Naive thymus-derived CD4-positive, alpha-beta T cell (primary cell): ENCODE measurements at regions not wholly inside any gene's neighbourhood (a gene's known extent, or its start where the extent isn't known, plus 50 kb on each side); places are given as distances from the start of the nearest gene placed in this dataset.
"Not testable (repeated sequence)": the region's sequence is repeated elsewhere in the genome, so short reads cannot be mapped to it uniquely, and the experiment has no call there.

Experiments used
- ATAC-seq: fragments of 150-1000 bp; cut with Tn5 transposase; 2 replicates; pipeline ENCODE4 v1.10.0; 2021; ENCODE audit warnings: mild to moderate bottlenecking, moderate library complexity
- CTCF ChIA-PET: fragments of 350-600 bp; sonication (Branson Sonifier 250); formaldehyde crosslinking; loops from one replicate; lab custom pipeline; 2021; ENCODE audit warnings: antibody characterized with exemption; lab: Charles Lee
- POLR2A ChIA-PET: fragments of 350-600 bp; sonication (Branson Sonifier 250); formaldehyde crosslinking; loops from one replicate; lab custom pipeline; 2021; ENCODE audit warnings: antibody characterized with exemption, inconsistent platforms; lab: Charles Lee
- DNase-seq, 9 donors: peaks; one replicate each; pipeline versions ENCODE4 v3.0.0 to v3.0.0-alpha.2; 2020 to 2022; ENCODE audit warnings: mixed read lengths in 1 of 9
- H3K27ac ChIP-seq: one replicate; pipeline ENCODE4 v1.7.0; 2013; ENCODE audit warnings: mild to moderate bottlenecking, low read depth, low read length, moderate library complexity
- H3K27me3 ChIP-seq, 2 donors: one replicate each; pipeline ENCODE4 v1.7.0; 2013; ENCODE audit warnings: low read length in 2 of 2, mild to moderate bottlenecking in 2 of 2, moderate library complexity in 2 of 2; ENCODE audit not compliant: control insufficient read depth in 2 of 2, insufficient read depth in 2 of 2
- H3K36me3 ChIP-seq, 3 experiments: 1 replicate in 2 of 3; 2 replicates in 1 of 3; pipeline ENCODE4 v1.7.0; 2013; ENCODE audit warnings: low read length in 3 of 3, mild to moderate bottlenecking in 3 of 3, moderate library complexity in 1 of 3; ENCODE audit not compliant: insufficient read depth in 3 of 3, control insufficient read depth in 2 of 3
- H3K4me1 ChIP-seq, 2 donors: one replicate each; pipeline ENCODE4 v1.7.0; 2013; ENCODE audit warnings: low read length in 2 of 2, mild to moderate bottlenecking in 2 of 2, moderate library complexity in 1 of 2; ENCODE audit not compliant: control insufficient read depth in 2 of 2, insufficient read depth in 2 of 2
- H3K4me3 ChIP-seq: 2 replicates; pipeline ENCODE4 v1.7.0; 2013; ENCODE audit warnings: mild to moderate bottlenecking, low read length
- H3K9me3 ChIP-seq, 3 experiments: 1 replicate in 2 of 3; 2 replicates in 1 of 3; pipeline ENCODE4 v1.7.0; 2013; ENCODE audit warnings: low read length in 3 of 3; ENCODE audit not compliant: control insufficient read depth in 2 of 3
- H3K27ac Mint-ChIP-seq, 9 donors: one replicate each; pipeline ENCODE4 v1.8.0; 2020 to 2022; ENCODE audit warnings: mixed read lengths in 9 of 9, mild to moderate bottlenecking in 8 of 9, moderate library complexity in 5 of 9, inconsistent platforms in 2 of 9
- H3K27me3 Mint-ChIP-seq, 5 donors: one replicate each; pipeline ENCODE4 v1.8.0; 2021 to 2022; ENCODE audit warnings: mixed read lengths in 5 of 5, mild to moderate bottlenecking in 1 of 5
- H3K36me3 Mint-ChIP-seq, 5 donors: one replicate each; pipeline ENCODE4 v1.8.0; 2020 to 2022; ENCODE audit warnings: mixed read lengths in 5 of 5, mild to moderate bottlenecking in 3 of 5, inconsistent platforms in 1 of 5
- H3K4me1 Mint-ChIP-seq, 7 donors: one replicate each; pipeline ENCODE4 v1.8.0; 2020 to 2022; ENCODE audit warnings: mixed read lengths in 7 of 7, mild to moderate bottlenecking in 3 of 7, inconsistent platforms in 1 of 7
- H3K4me3 Mint-ChIP-seq, 10 donors: one replicate each; pipeline ENCODE4 v1.8.0; 2020 to 2022; ENCODE audit warnings: mild to moderate bottlenecking in 10 of 10, mixed read lengths in 10 of 10, moderate library complexity in 6 of 10, inconsistent platforms in 2 of 10
- H3K9me3 Mint-ChIP-seq, 11 donors: one replicate each; pipeline ENCODE4 v1.8.0; 2020 to 2022; ENCODE audit warnings: mixed read lengths in 11 of 11, mild to moderate bottlenecking in 4 of 11, inconsistent platforms in 1 of 11, moderate library complexity in 1 of 11
- intact Hi-C, 2 donors: fragments of 100-400 bp; cut with micrococcal nuclease; formaldehyde crosslinking; loops; one replicate each; pipeline ENCODE4 v1.15.1; 2023

- CTCF ChIA-PET, H3K36me3 Mint-ChIP-seq, intact Hi-C loops, H3K27ac Mint-ChIP-seq, ATAC-seq, H3K27me3 Mint-ChIP-seq, H3K9me3 ChIP-seq, H3K4me3 ChIP-seq, POLR2A ChIA-PET, H3K9me3 Mint-ChIP-seq, H3K27me3 ChIP-seq, H3K4me3 Mint-ChIP-seq, DNase-seq, H3K27ac ChIP-seq, H3K36me3 ChIP-seq, H3K4me1 ChIP-seq: not testable (repeated sequence)
- peaks cover 0 to 16% (median 6%) of the 10 kb centered on the region in 7 donors for H3K4me1 Mint-ChIP-seq
These were observed 215.0 kb downstream of the CDRT15L2 start for GRCh38 chr17:20794532-20794931.

GRCh38 chr17:20797292-20797691, 217.8 kb downstream of the CDRT15L2 start:
- H3K4me3 Mint-ChIP-seq = peak overlapping the region in 2 of 10 donors; percentile 51 to 72
- no peaks in the 10 kb centered on the region for H3K36me3 ChIP-seq
- no peaks in the 10 kb centered on the region for H3K36me3 Mint-ChIP-seq
- H3K27ac ChIP-seq = no peak overlapping the region
- no peaks in the 10 kb centered on the region for H3K9me3 ChIP-seq
- ATAC-seq (peak; percentile 24), DNase-seq (no peak)
- H3K27me3 ChIP-seq = no peaks in the 10 kb centered on the region
- peaks cover 0 to 4% (median 0%) of the 10 kb centered on the region in 5 donors for H3K27me3 Mint-ChIP-seq
- ChIA-PET POLR2A (no interaction called here), CTCF (interaction anchor here (0.6 kb wide), 1 partner anchor 58 kb away, joined by 3 read pairs; no protein-coding TSS in a partner anchor)
- intact Hi-C loops = no loop called here
- no peak overlapping the region for H3K4me3 ChIP-seq
- no peaks in the 10 kb centered on the region for H3K4me1 ChIP-seq
- peaks cover 0 to 16% (median 6%) of the 10 kb centered on the region in 7 donors for H3K4me1 Mint-ChIP-seq
- H3K9me3 Mint-ChIP-seq = peaks cover 0 to 2% (median 0%) of the 10 kb centered on the region in 11 donors
- H3K27ac Mint-ChIP-seq = peak overlapping the region in 2 of 9 donors; percentile 13 to 95

- DNase-seq (no peak), ATAC-seq (no peak)
- H3K4me3 Mint-ChIP-seq = no peak overlapping the region
- Histone ChIP-seq H3K9me3 (no peaks in the 10 kb centered on the region), H3K27me3 (no peaks in the 10 kb centered on the region), H3K4me3 (no peak overlapping the region), H3K36me3 (no peaks in the 10 kb centered on the region), H3K27ac (no peak overlapping the region), H3K4me1 (no peaks in the 10 kb centered on the region)
- no peak overlapping the region for H3K27ac Mint-ChIP-seq
- ChIA-PET POLR2A (no interaction called here), CTCF (no interaction called here)
- intact Hi-C loops = loop anchor here in 1 of 2 donors (5.0 kb wide), 1 partner anchor 712 kb away; no protein-coding TSS in a partner anchor
- peaks cover 0 to 16% (median 6%) of the 10 kb centered on the region in 7 donors for H3K4me1 Mint-ChIP-seq
- H3K9me3 Mint-ChIP-seq = peaks cover 0 to 2% (median 0%) of the 10 kb centered on the region in 11 donors
- H3K27me3 Mint-ChIP-seq = peaks cover 0 to 4% (median 0%) of the 10 kb centered on the region in 5 donors
- H3K36me3 Mint-ChIP-seq = no peaks in the 10 kb centered on the region
These were observed 220.6 kb downstream of the CDRT15L2 start for GRCh38 chr17:20800146-20800545.

- H3K27ac ChIP-seq = no peak overlapping the region
- Mint-ChIP-seq H3K36me3 (no peaks in the 10 kb centered on the region), H3K27ac (no peak overlapping the region), H3K27me3 (peaks cover 0 to 12% (median 3%) of the 10 kb centered on the region in 5 donors), H3K4me3 (no peak overlapping the region), H3K9me3 (peaks cover 0 to 19% (median 4%) of the 10 kb centered on the region in 11 donors), H3K4me1 (no peaks in the 10 kb centered on the region)
- no peaks in the 10 kb centered on the region for H3K9me3 ChIP-seq
- no peaks in the 10 kb centered on the region for H3K4me1 ChIP-seq
- ATAC-seq (no peak), DNase-seq (no peak)
- no peak overlapping the region for H3K4me3 ChIP-seq
- CTCF ChIA-PET = no interaction called here
- POLR2A ChIA-PET = no interaction called here
- H3K27me3 ChIP-seq = no peaks in the 10 kb centered on the region
- intact Hi-C loops = no loop called here
- H3K36me3 ChIP-seq = no peaks in the 10 kb centered on the region
These were observed 226.2 kb downstream of the CDRT15L2 start for GRCh38 chr17:20805751-20806150.

GRCh38 chr17:20807566-20807965, 228.0 kb downstream of the CDRT15L2 start:
- POLR2A ChIA-PET, DNase-seq, H3K36me3 ChIP-seq, H3K4me1 ChIP-seq, H3K27me3 ChIP-seq, H3K4me3 Mint-ChIP-seq, H3K9me3 ChIP-seq, intact Hi-C loops, CTCF ChIA-PET, H3K36me3 Mint-ChIP-seq, H3K27ac Mint-ChIP-seq, ATAC-seq, H3K27ac ChIP-seq, H3K4me3 ChIP-seq, H3K4me1 Mint-ChIP-seq: not testable (repeated sequence)
- Mint-ChIP-seq H3K9me3 (peaks cover 0 to 19% (median 4%) of the 10 kb centered on the region in 11 donors), H3K27me3 (peaks cover 0 to 12% (median 5%) of the 10 kb centered on the region in 5 donors)

GRCh38 chr17:20815410-20815809, 227.4 kb downstream of the USP22 start:
- H3K9me3 Mint-ChIP-seq, CTCF ChIA-PET, H3K4me3 ChIP-seq, H3K9me3 ChIP-seq, ATAC-seq, H3K27ac ChIP-seq, H3K4me3 Mint-ChIP-seq, H3K36me3 Mint-ChIP-seq, H3K4me1 ChIP-seq, DNase-seq, H3K27me3 ChIP-seq, H3K4me1 Mint-ChIP-seq, POLR2A ChIA-PET, H3K36me3 ChIP-seq, intact Hi-C loops, H3K27ac Mint-ChIP-seq: not testable (repeated sequence)
- H3K27me3 Mint-ChIP-seq = peaks cover 4 to 20% (median 9%) of the 10 kb centered on the region in 5 donors

- CTCF ChIA-PET = no interaction called here
- peaks cover 0 to 5% (median 0%) of the 10 kb centered on the region in 5 donors for H3K36me3 Mint-ChIP-seq
- no peaks in the 10 kb centered on the region for H3K4me1 Mint-ChIP-seq
- H3K4me3 Mint-ChIP-seq = no peak overlapping the region
- peaks cover 6 to 15% (median 11%) of the 10 kb centered on the region in 5 donors for H3K27me3 Mint-ChIP-seq
- Histone ChIP-seq H3K27me3 (no peaks in the 10 kb centered on the region), H3K36me3 (no peaks in the 10 kb centered on the region), H3K27ac (no peak overlapping the region), H3K4me1 (no peaks in the 10 kb centered on the region), H3K9me3 (no peaks in the 10 kb centered on the region), H3K4me3 (no peak overlapping the region)
- no peak for ATAC-seq
- no peak for DNase-seq
- POLR2A ChIA-PET = no interaction called here
- H3K27ac Mint-ChIP-seq = no peak overlapping the region
- peaks cover 0 to 4% (median 0%) of the 10 kb centered on the region in 11 donors for H3K9me3 Mint-ChIP-seq
- intact Hi-C loops = no loop called here
These were observed 218.9 kb downstream of the USP22 start for GRCh38 chr17:20823905-20824304.
